PC-3 (cell line): ENCODE measurements at regions not wholly inside any gene's neighbourhood (a gene's known extent, or its start where the extent isn't known, plus 50 kb on each side); places are given as distances from the start of the nearest gene placed in this dataset.

ENCODE experiments used
- ATAC-seq: fragments of 200-7000 bp; cut with Tn5 transposase; 2 replicates; pipeline ENCODE4 v1.9.1; 2020; ENCODE audit warnings: mild to moderate bottlenecking, moderate library complexity
- BruUV-seq: library from RNA; stranded (reverse); fragments of 400-500 nt; replicated peaks from 2 replicates; lab custom pipeline; 2021; lab: Mats Ljungman, UMichigan
- CTCF ChIA-PET: fragments of 300-600 bp; sonication (Branson Sonifier 250); formaldehyde crosslinking; loops from one replicate; lab custom pipeline; 2022; ENCODE audit warnings: antibody characterized with exemption; lab: Charles Lee
- POLR2A ChIA-PET: fragments of 300-600 bp; sonication (Branson Sonifier 250); formaldehyde crosslinking; loops from one replicate; lab custom pipeline; 2022; ENCODE audit warnings: antibody characterized with exemption; ENCODE audit not compliant: unreplicated experiment; lab: Charles Lee
- DNase-seq: peaks from one replicate; pipeline ENCODE4 v3.0.0-alpha.2; 2015
- H2AFZ ChIP-seq: fragments of 300-600 bp; sonication (generic); 2 replicates; pipeline ENCODE4 v1.6.0; 2016; ENCODE audit warnings: antibody characterized with exemption, low read length
- H3F3A ChIP-seq: fragments of 300-600 bp; sonication (generic); one replicate; pipeline ENCODE4 v1.6.0; 2017; ENCODE audit warnings: antibody characterized with exemption, low read length, control low read depth, mild to moderate bottlenecking; ENCODE audit not compliant: unreplicated experiment
- H3K27ac ChIP-seq: fragments of 300-600 bp; sonication (generic); 2 replicates; pipeline ENCODE4 v1.5.1; 2016; ENCODE audit warnings: mild to moderate bottlenecking, low read length
- H3K27me3 ChIP-seq: fragments of 300-600 bp; sonication (generic); 2 replicates; pipeline ENCODE4 v1.6.1; 2016; ENCODE audit warnings: low read length, mixed read lengths
- H3K36me3 ChIP-seq: fragments of 300-600 bp; sonication (generic); 2 replicates; pipeline ENCODE4 v1.6.1; 2016; ENCODE audit warnings: low read depth, mixed run types, low read length, mixed read lengths
- H3K4me1 ChIP-seq: fragments of 300-600 bp; sonication (generic); 2 replicates; pipeline ENCODE4 v1.5.1; 2016; ENCODE audit warnings: low read length; ENCODE audit not compliant: insufficient read depth
- H3K4me2 ChIP-seq: fragments of 300-600 bp; sonication (generic); 2 replicates; pipeline ENCODE4 v1.6.0; 2016; ENCODE audit warnings: low read length
- H3K4me3 ChIP-seq: fragments of 300-600 bp; sonication (generic); 2 replicates; pipeline ENCODE4 v1.5.1; 2016; ENCODE audit warnings: mild to moderate bottlenecking, low read length, mixed read lengths
- H3K79me2 ChIP-seq: fragments of 300-600 bp; sonication (generic); 2 replicates; pipeline ENCODE4 v1.6.1; 2017; ENCODE audit warnings: low read length, mixed read lengths
- H3K9ac ChIP-seq: fragments of 300-600 bp; sonication (generic); 2 replicates; pipeline ENCODE4 v1.6.0; 2016; ENCODE audit warnings: mild to moderate bottlenecking, low read length
- H3K9me2 ChIP-seq: fragments of 300-600 bp; sonication (generic); replicated peaks from 2 replicates; pipeline ENCODE4 v1.6.1; 2016; ENCODE audit warnings: mixed run types, low read length, mixed read lengths
- H3K9me3 ChIP-seq: fragments of 300-600 bp; sonication (generic); 2 replicates; pipeline ENCODE4 v1.6.1; 2016; ENCODE audit warnings: low read length, mixed read lengths
- H4K20me1 ChIP-seq: fragments of 300-600 bp; sonication (generic); 2 replicates; pipeline ENCODE4 v1.6.1; 2016; ENCODE audit warnings: low read length, mixed read lengths
- CTCF ChIP-seq: fragments of 300-600 bp; sonication (generic); conservative IDR thresholded peaks from 2 replicates; pipeline ENCODE4 v1.5.1; 2017; ENCODE audit warnings: antibody characterized with exemption, low read depth, mild to moderate bottlenecking, low read length
- EZH2 ChIP-seq: fragments of 300-600 bp; sonication (generic); IDR thresholded peaks from one replicate; pipeline ENCODE4 v1.6.1; 2017; ENCODE audit warnings: antibody characterized with exemption, mild to moderate bottlenecking, low read length; ENCODE audit not compliant: unreplicated experiment
- EZH2phosphoT487 ChIP-seq: fragments of 300-600 bp; sonication (generic); IDR thresholded peaks from 2 replicates; pipeline ENCODE4 v1.6.1; 2018; ENCODE audit warnings: mild to moderate bottlenecking, antibody characterized with exemption, low read length, borderline replicate concordance
- intact Hi-C: fragments of 100-400 bp; cut with micrococcal nuclease; formaldehyde crosslinking; loops from 2 replicates; pipeline ENCODE4 v1.9.0; 2023

DNA sequence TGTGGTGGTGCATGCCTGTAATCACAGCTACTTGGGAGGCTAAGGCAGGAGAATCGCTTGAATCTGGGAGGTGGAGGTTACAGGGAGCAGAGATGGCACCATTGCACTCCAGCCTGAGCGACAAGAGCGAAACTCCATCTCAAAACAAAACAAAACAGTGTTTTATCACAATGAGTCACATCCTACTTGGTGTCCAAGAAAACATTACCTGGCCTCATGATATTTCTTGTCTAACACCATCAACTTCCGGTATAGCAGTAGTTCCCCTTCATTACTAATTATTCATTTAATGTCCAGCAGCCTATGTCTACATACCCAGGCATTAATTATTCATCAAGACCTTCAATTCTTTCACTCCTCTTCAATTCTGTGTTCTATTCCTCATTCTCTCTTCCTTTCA is 115.5 kb downstream of the CCDC59 start:
- H3K9ac ChIP-seq: no peak overlapping the region
- H3K4me1 ChIP-seq: no peaks in the 10 kb centered on the region
- ATAC-seq (no peak), DNase-seq (no peak)
- no TSS peak for BruUV-seq
- H3K4me2 ChIP-seq: no peak overlapping the region
- ChIA-PET CTCF (no interaction called here), POLR2A (interaction anchor here (0.6 kb wide), 1 partner anchor 9 kb away, joined by 3 read pairs; no protein-coding TSS in a partner anchor)
- no peaks in the 10 kb centered on the region for H3K9me2 ChIP-seq
- no peaks in the 10 kb centered on the region for H3K9me3 ChIP-seq
- no peaks in the 10 kb centered on the region for H3K79me2 ChIP-seq
- TF ChIP-seq CTCF: no peak
- no peak for TF ChIP-seq EZH2
- TF ChIP-seq EZH2phosphoT487: no peak
- intact Hi-C loops: no loop called here
- H3K36me3 ChIP-seq: no peaks in the 10 kb centered on the region
- H3K27ac ChIP-seq: no peak overlapping the region
- no peaks in the 10 kb centered on the region for H4K20me1 ChIP-seq
- no peak overlapping the region for H2AFZ ChIP-seq
- H3K27me3 ChIP-seq: no peaks in the 10 kb centered on the region
- no peak overlapping the region for H3K4me3 ChIP-seq
- no peaks in the 10 kb centered on the region for H3F3A ChIP-seq

GRCh38 chr12:82225871-82226270 is 132.3 kb downstream of the CCDC59 start:
- no peak for DNase-seq
- TF ChIP-seq CTCF: no peak
- no peak for TF ChIP-seq EZH2phosphoT487
- no peak for TF ChIP-seq EZH2

DNA sequence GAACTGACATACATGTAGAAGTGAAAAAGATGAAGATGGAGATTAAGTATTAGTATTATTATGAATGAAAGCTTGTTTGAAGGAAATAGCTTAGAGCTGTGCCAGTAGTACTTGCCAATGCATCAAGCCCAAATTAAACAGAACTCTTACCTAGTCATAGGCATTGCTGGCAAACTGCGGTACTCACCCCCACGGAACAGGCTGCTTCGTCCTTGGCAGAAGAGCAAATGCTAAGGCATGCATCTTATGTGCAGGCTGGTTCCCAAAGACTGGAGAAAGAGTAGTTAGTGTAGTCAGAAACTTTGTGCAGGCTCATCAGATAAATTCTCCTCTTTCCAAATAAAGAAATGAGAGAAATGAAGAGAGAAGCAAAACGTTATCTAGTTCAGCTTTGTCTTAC is 134.8 kb downstream of the CCDC59 start:
- Histone ChIP-seq H3F3A (no peaks in the 10 kb centered on the region), H3K9ac (no peak overlapping the region), H3K79me2 (no peaks in the 10 kb centered on the region), H3K4me3 (no peak overlapping the region), H3K4me2 (no peak overlapping the region), H3K27ac (no peak overlapping the region), H3K9me3 (no peaks in the 10 kb centered on the region), H3K9me2 (no peaks in the 10 kb centered on the region), H3K27me3 (no peaks in the 10 kb centered on the region), H3K36me3 (no peaks in the 10 kb centered on the region), H4K20me1 (no peaks in the 10 kb centered on the region), H3K4me1 (no peaks in the 10 kb centered on the region), H2AFZ (no peak overlapping the region)
- TF ChIP-seq EZH2phosphoT487: no peak
- TF ChIP-seq EZH2: no peak
- no peak for TF ChIP-seq CTCF
- POLR2A ChIA-PET: no interaction called here
- BruUV-seq: no TSS peak
- ATAC-seq (no peak), DNase-seq (no peak)
- intact Hi-C loops: no loop called here
- CTCF ChIA-PET: no interaction called here

More at GRCh38 chr12:82225871-82226270, 132.3 kb downstream of the CCDC59 start:
- no peak overlapping the region for H3K4me3 ChIP-seq
- no peaks in the 10 kb centered on the region for H3K79me2 ChIP-seq
- H3K9me2 ChIP-seq: no peaks in the 10 kb centered on the region
- no peaks in the 10 kb centered on the region for H3K36me3 ChIP-seq
- ChIA-PET CTCF (no interaction called here), POLR2A (no interaction called here)
- H3K4me2 ChIP-seq: no peak overlapping the region
- no TSS peak for BruUV-seq
- no peak overlapping the region for H3K9ac ChIP-seq
- H4K20me1 ChIP-seq: no peaks in the 10 kb centered on the region
- no peaks in the 10 kb centered on the region for H3F3A ChIP-seq
- H3K9me3 ChIP-seq: no peaks in the 10 kb centered on the region
- H2AFZ ChIP-seq: no peak overlapping the region
- no peaks in the 10 kb centered on the region for H3K27me3 ChIP-seq
- no peaks in the 10 kb centered on the region for H3K4me1 ChIP-seq
- intact Hi-C loops: no loop called here
- ATAC-seq: no peak
- H3K27ac ChIP-seq: no peak overlapping the region
